ENCODE measurements at regions not wholly inside any gene's neighbourhood (a gene's known extent, or its start where the extent isn't known, plus 50 kb on each side); places are given as distances from the start of the nearest gene placed in this dataset.

DNA sequence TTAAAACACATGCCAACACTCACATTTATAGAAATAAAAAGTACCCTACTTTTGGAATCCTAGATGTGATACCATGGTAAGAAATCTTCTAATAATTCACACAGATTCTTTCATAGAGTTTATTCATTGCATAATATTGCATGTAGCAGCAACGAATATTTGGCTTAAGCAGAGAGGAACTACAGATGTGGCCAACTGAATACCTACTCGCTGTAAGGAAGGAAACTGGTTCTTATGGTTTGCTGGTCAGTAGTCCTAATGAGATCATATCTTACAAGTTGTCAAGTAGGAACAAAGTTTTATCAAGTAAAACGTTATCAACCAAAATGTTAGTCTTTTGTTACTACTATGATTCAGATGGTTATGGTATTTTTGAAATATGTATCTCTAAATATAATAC, 996.1 kb downstream of the PDHA2 start:
- FAIRE-seq = no peak

- no peak for FAIRE-seq
Observed at GRCh38 chr4:96839441-96839840, 999.5 kb downstream of the PDHA2 start.

GRCh38 chr4:96841801-96842200, 1001.9 kb downstream of the PDHA2 start:
- no peak for FAIRE-seq

DNA sequence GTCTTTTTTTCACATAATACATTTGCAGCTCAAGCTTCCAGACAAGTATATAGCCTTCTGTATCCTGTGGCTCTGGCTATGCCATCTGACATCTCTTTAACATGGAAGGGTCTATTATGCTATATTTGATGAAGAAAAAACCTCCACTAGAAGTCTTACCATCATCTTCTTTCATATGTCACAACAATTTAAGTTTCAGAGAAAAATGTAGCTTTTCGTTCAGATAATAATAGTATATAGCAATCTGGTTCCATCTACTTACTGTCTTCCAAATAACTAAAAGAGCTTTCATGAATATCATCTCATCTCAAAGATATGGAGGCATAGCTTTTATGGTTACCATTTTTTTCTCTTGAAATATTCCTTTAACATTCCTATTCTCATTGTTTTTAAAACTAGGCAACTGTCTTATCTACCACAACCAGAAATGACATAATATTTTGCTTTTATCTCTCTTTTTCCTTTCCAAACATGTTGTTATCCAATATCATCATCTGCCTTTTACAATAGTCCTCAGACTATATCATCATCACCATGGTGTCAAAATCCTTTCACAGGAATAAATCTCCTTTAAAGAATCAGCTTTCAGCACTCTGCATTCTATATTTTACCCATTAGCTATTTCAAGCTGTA, 1005.1 kb downstream of the PDHA2 start:
- no peak for FAIRE-seq

GRCh38 chr4:96845819-96846218, 1005.9 kb downstream of the PDHA2 start:
- FAIRE-seq = no peak

DNA sequence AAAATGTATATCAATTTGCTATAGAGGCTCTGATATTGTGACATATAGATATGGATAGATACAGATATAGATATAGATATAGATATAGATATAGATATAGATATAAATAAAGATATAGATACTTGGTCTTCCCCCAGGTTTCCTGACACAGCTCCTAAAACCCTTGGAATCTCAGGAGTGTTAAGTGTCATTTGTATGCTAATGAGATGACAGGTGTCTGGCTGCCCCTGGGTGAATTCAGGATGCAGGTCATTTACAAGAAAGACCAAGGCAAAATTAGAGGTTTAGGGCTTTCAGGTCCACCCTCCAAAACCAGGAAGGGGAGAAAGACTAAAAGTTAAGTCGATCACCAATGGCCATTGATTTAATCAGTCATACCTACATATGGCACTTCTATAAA, 1034.8 kb downstream of the PDHA2 start:
- no peak for FAIRE-seq

- no peak for FAIRE-seq
Observed at GRCh38 chr4:96879527-96879926, 1039.6 kb downstream of the PDHA2 start.

DNA sequence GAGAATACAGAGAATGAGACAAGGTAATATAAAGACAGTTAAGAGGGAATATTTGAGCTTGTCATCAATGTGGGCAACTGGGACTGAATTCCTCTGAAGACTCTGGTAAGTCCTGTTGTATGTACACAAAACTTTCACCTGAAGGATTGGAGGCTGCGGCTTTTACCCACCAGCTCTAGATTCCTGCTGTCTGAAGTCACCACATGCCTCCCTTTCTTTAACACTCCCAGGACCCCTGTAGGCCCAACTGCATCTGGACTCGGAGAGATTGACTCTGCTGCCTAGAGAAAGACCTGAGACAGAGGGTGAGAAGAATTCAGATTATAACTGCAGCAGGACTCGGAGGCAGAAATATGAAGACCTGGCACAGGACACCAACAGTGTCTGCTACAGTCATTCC, 1048.0 kb downstream of the PDHA2 start:
- no peak for FAIRE-seq

DNA sequence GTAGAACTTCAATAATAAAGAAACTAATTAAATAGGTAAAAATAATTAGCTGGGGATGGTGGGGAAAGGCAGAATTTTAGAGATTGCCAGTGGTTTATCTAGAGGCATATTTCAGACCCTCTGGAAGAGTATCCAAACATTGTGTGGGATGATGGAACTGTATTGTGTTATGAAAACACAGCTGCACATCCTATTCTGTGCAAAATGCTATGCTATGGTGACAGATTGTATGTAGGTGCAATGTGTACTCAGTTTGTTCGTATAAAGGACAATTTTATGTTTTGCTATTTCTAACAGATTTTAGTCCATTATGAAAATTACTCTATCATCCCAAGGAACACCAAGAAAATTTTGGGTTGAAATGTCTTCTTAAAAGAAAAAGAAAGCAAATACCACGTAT, 1054.7 kb downstream of the PDHA2 start:
- no peak for FAIRE-seq

DNA sequence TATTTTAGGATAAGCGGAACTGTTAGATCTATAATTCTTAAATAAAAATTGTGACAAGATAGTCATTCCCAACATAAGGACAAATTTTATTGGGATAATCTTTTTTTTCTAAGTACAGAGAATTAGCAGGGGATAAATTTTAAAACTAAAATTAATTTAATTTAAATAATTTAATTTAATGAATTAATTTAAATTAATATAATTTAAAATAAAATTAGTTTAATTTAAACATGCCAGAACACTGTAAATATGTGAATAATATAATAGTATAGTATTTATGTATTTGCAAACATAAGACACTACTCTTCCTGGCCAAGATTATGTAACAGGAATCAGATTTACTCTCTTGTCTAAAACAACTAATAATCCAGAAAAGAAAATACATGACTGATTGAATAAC, 1055.9 kb downstream of the PDHA2 start:
- FAIRE-seq = no peak

DNA sequence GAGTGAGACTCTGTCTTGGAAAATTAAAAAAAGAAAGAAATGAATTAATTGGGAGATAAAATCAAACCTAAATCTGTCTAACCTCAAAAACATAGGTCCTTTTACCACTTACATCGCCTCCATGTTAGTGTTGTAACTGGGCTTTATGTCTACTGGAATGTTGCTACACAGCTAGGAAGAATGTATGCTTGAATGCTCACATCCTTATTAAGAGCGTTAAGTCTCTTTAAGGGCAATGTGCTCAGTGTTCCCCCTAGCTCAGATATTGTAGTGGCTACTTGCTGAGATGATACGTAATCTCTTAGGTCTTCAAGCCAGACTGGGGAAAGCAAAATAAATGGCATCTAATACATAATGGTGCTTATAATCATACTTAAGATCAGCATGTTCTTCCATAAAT, 1072.8 kb downstream of the PDHA2 start:
- FAIRE-seq = no peak

DNA sequence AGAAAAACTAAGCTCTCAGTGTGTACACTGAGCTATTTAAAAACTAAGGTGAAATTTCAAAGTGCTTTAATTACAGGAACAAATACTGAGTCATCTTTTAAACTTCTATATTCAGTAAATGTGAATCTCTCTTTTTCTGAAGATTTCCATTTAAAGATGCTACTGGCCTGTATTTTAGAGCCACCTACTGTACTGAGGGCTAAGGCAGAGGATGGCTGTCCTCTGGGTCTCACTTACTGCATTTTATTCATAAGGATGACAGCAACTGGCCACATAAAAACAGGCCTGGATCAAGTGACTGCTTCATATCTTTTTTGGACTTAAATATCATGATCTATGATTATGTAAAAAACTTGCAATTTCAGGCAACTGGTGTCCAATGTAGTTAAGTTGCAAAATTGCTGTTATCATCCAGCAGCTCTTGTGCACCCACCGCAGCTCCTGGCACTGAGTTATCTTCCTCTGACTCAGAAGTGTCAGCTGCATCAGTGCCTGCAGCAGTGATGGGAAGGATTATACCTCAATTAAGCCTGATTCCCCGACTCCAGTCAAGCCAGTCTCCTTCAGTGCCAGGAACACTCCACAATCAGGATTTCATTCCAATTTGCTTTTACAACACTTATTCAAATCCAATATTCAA, 1073.7 kb downstream of the PDHA2 start:
- FAIRE-seq = no peak

DNA sequence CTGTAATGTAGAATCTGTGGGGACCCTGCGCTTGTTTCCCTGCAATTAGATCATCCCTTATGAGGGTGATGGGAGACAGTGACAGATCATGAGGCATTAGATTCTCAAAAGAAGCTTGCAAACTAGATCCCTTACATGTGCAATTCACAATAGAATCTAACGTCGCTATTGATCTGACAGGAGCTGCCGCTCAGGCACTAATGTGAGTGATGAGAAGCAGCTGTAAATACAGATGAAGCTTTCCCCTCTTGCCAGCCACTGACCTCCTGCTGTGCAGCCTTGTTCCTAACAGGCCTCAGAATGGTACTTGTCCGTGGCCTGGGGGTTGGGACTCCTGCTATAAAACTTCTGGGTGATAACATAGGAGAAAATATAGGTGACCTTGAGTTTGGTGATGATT, 1076.8 kb downstream of the PDHA2 start:
- FAIRE-seq = no peak

DNA sequence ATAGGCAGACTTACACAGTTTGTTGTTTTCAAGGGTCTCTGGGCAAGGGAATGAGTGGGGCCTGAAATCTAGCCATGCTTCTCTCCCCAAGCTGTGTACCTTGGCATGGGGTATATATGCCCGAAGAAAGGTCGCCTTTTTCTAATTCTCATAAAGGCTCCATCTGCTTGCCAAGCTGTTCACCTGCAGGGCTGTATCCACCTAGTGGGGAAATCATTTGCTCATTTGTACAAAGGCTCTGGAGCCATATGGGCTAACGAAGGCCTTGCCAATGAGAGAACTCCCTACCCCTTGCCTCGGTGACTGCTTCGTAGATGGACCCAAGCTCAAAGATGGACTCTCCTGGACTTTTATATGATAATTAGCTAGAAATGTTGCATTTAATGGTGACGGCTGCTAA, 1097.0 kb downstream of the PDHA2 start:
- no peak for FAIRE-seq

DNA sequence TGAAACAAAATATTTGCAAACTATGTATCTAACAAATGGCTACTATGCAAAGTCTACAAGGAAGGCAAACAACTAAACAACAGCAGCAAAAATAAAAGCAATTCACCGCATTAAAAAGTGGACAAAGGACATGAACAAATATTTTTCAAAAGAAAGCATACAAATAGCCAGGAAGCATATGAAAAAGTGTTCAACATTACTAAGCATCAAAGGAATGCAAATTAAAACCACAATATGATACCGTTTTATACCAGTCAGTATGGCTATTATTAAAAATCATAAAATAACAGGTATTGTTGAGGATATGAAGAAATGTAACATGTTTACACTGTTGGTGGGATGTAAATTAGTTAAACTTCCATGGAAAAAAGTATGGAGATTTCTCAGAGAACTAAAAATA, 1106.7 kb downstream of the PDHA2 start:
- no peak for FAIRE-seq

DNA sequence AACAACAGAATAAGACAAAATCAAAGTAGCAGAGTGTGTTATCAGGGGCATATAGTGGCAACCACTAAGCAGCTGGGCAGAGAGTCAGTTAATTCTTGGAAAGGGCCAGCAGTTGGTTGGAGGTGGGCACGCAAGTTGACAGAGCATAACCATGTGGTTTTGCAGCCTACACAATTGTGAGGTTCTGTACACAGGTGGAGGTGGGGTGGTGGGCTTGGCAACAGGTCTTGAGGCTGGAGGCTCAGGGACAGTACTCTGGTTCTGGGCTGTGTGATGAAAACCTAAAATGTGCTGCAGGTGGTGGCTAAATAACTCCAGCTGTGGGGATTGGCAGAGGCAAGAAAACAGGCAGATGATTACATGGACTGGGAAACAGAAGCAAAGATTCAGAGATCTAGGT, 1112.7 kb downstream of the PDHA2 start:
- FAIRE-seq = no peak

DNA sequence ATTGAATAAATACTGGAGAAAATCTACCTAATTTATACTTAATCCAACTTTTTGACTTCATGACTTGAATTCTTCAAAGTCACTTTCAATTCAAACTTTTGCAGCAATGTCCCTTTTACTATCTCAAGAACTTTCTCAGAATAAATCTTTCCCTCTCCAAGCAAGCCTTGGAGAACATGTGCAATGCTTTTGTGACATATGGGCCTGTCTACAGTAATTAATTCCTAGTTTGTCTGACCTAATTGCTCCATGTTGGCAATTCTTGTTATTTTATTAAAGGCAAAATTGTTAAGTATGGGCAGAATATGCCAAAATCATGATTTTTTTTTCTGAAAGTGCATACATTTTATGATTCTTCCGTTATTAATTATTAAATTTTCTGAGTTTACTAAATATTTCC, 1115.3 kb downstream of the PDHA2 start:
- FAIRE-seq = no peak

GRCh38 chr4:96955691-96956090, 1115.8 kb downstream of the PDHA2 start:
- no peak for FAIRE-seq

DNA sequence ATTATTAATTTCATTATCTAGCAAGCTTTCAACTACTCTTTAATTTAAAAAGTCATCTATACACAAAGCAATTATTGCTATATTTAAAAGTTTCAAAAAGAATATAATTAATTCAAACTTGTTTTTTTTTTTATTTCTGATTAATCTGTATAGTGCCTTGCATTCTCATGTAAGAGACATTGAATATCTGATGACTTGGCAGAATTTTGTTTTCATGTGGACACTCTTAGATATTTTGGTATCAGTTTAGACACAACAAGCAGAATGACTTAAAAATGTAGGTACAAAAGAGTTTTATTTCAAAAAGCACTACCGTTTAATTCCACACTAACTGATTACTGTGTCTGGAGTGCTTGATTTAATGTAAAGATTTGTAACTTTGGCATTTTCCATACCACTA, 1129.6 kb downstream of the PDHA2 start:
- peak; percentile 41 for FAIRE-seq

DNA sequence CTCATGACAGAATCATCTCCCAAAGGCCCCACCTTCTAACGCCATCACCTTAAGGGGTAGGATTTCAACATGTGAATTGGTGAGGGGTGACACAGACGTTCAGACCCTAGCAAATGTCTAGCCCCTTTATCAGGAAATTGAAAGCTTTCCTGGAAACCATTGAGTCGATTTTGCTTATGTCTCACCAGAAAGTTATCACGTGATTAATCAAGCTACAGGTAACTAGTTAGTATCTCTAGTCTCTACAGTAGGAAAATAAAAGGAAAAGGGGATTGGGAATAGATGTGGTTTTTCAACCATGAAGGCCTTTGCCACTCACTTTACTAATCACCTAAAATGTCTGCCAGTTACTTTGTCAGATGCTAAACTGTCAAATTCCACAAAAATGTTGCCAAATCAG, 1133.0 kb downstream of the PDHA2 start:
- FAIRE-seq = no peak

- FAIRE-seq = no peak
Observed at GRCh38 chr4:96974295-96974694, 1134.4 kb downstream of the PDHA2 start.

DNA sequence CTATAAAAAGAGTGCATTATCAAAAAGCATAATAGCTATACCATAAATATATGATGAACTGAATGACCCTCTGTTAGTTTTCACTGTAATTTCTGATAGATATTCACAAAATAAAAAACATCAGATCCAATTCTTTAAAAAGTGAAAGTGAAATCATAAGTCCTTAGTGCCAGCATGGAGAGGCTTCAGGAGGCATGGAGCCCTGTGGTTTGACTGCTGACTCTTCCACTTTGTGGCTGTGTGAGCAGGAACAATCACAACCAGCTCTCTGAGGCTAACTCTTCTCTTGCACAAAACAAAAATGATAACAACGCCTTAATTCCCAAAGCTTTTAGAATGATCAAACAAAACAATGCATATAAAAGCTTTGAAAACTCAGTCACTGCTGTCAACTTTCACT, 1143.9 kb downstream of the PDHA2 start:
- FAIRE-seq = no peak

DNA sequence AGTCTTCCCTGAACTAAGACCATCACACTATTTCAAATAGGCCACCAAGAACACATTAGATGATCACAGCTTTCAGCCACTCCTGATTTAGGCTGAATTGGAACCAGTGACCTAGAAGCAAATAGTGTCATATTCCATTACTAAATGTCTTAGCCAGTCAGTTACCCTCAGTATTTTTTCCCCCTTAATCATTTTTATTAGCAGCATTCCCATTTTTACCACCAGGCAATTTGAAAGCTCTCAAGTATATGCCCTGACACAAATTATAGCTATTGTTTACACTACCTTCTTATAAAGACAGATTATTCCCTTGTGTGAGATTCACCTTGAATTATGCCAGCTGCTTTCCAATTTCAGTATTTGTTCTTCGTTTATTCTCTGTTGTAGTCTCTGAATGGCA, 1146.9 kb downstream of the PDHA2 start:
- no peak for FAIRE-seq

- no peak for FAIRE-seq
Observed at GRCh38 chr4:96991083-96991482, 1151.2 kb downstream of the PDHA2 start.

DNA sequence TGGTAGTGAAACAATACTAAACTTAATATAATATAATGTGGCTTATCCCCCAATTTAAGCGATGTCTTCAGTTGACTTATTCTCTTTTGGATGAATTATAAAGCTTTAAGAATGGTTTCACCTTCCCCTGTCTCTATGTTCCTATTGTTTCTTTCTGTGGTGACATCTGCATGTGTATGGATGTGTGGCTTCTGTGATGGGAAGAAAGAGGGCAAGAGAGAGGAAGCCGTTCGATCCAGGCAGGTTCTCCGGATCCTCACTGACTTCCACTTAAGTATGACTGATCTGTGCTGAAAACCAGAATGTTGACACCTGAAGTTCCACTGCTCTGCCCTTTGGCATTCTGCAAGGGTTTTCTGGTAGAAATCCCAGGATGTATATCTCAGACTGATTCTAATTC, 1150.8 kb downstream of the STPG2 start:
- FAIRE-seq = no peak

Data from islet of Langerhans (tissue), 1 donor.